ENCODE measurements at regions not wholly inside any gene's neighbourhood (a gene's known extent, or its start where the extent isn't known, plus 50 kb on each side); places are given as distances from the start of the nearest gene placed in this dataset.
A peak's percentile ranks its signal among the peaks of the same experiment; 100 is the strongest.

GRCh38 chrX:39843318-39843717 is 254.4 kb downstream of the BCOR start:
- DNase-seq = no peak

DNA sequence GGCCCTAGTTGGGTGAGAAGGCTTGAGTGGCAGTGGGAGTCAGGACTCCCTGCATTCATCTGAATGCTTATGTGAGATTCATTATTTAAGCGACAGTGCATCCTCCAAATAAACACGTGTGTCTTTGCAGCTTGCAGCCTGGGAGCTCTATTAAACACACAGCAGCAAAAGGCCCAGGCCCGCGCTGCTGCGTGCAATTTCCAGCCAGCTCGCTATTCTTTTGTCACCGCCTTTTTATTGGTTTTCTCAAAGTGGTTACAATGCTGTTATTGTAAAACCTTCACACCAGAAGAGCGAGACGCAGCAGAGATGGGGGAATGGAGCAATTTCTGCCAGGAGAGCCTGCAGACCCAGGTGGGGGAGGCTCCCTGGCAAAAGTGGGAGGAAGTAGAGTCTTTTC is 252.5 kb downstream of the BCOR start:
- no peak for DNase-seq

DNA sequence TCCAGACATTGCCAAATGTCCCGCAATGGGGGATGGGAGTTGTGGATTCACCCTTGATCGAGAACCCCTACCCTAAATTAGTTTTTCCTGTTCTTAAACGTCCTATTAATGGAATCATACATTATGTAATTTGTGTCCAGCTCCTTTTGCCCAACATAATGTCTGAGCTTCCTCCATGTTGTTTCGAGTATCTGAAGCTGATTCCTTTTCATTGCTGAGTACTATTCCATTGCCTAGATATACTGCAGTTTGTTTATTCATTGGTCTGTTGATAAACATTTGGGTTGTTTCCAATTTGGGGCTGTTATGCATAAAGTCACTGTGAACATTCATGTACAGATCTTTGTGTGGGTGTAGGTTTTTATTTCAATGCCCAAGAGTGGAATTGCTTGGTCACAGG is 251.3 kb downstream of the BCOR start:
- DNase-seq = no peak

DNA sequence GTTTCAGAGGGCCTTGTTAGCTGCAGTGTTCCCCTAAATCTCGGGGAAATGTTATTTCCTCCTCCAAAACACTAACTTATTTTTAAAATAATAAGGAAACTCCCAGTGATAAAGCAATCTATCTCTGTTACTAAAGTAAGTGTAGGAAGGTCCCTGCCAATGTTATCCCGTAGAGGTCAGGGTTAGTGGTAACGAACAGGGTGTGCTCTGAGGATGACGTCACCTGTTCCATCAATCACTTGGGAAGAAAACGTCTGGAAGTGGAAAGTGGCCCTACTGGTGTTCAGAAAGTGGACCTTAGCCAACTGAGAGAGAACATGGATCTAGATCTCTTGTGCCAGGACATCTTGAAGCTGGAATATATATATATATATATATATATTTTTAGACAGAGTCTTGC is 249.5 kb downstream of the BCOR start:
- no peak for DNase-seq

DNA sequence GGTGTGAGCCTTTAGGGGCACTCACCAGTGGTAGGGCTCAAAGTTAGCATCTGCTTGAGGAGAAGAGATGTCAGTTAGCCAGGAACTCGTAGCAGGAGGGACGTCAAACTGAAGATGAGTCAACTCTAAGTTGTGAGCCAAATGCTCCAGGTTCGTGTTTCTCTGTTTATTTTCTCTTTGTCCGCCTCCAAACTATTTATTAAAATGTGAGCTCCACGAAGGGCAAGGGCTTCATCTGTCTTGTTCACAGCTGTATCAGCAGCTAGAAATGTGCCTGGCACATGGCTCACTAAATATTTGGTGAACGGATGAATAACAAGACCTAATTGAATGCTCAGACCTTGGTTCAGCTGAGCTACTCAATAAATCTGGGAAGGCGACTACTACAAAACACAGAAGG is 248.9 kb downstream of the BCOR start:
- no peak for DNase-seq

- no peak for DNase-seq
Observed at GRCh38 chrX:39850209-39850608, 247.5 kb downstream of the BCOR start.

DNA sequence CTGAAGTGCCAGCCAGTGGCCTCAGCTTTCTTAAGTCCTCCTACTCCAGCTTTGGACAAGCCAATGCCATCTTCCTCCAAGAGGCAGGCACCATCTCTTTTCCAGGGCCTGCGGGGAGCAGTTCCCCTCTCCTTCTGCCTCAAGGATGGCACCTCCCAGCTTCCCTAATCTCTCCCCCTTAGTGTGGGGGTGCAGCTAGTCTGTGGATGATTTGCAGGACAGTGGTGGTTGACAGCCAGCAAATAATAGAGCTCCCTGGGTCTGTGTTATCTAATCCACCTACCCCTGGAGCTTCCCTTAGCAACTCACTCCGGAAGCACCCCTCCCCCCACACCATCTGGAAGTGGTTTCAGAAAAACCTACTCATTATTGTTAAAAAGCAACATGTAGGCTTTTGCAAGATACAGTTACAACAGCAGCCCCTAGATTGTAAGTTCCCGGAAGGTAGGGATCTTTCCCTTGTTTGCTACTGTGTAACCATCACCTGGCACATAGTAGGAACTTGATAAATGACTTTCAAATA is 247.1 kb downstream of the BCOR start:
- DNase-seq = peak; percentile 46 to 53

GRCh38 chrX:39851745-39852455 is 245.9 kb downstream of the BCOR start:
- DNase-seq = no peak

DNA sequence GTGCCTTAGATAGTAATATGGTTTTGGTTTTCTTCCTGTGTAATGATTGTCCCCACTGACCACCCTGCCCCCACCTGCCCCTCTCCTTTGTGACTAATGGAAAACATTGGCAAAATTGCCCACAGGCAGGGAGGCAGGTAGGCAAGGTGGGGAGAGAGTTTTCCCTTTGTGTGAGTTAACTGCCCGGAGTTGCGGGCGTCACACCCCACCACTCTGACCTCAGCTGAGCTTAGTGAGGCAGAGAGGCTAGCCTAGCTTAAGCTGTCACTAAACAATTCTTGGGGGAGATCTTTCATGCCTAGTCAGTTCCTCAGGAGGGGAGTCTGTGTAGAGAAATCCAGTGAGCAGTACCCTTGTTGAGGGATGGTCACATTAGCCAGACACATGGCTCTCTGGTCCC is 245.3 kb downstream of the BCOR start:
- DNase-seq = no peak

DNA sequence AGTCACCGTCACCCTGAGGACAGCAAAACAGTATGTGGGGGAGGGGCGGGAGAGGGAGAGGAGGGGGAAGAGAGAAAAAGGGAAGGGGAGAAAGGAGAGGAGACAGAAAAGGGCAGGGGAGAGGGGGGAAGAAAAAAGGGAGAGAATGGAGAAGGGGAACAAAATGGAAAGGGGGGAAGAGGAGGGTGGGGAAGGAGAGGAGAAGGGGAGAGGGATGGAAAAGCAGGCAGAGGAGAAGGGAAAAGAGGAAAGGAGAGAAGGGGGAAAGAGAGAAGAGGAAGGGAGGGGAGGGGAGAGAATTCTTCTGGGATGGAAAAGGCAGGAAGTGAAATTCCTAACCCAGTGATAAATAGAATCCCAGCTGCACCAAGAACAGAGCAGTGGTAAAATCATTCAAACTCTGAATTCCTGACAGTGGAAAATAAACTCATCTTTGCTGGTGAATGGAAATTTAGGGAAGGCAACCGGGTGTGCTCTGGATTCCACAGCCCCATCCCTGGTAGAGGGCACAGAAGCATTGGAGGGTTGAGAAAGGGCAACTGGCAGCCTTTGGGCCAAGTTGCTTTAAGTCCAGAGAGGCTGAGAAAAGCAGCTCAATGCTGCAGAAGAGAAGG is 244.2 kb downstream of the BCOR start:
- no peak for DNase-seq

DNA sequence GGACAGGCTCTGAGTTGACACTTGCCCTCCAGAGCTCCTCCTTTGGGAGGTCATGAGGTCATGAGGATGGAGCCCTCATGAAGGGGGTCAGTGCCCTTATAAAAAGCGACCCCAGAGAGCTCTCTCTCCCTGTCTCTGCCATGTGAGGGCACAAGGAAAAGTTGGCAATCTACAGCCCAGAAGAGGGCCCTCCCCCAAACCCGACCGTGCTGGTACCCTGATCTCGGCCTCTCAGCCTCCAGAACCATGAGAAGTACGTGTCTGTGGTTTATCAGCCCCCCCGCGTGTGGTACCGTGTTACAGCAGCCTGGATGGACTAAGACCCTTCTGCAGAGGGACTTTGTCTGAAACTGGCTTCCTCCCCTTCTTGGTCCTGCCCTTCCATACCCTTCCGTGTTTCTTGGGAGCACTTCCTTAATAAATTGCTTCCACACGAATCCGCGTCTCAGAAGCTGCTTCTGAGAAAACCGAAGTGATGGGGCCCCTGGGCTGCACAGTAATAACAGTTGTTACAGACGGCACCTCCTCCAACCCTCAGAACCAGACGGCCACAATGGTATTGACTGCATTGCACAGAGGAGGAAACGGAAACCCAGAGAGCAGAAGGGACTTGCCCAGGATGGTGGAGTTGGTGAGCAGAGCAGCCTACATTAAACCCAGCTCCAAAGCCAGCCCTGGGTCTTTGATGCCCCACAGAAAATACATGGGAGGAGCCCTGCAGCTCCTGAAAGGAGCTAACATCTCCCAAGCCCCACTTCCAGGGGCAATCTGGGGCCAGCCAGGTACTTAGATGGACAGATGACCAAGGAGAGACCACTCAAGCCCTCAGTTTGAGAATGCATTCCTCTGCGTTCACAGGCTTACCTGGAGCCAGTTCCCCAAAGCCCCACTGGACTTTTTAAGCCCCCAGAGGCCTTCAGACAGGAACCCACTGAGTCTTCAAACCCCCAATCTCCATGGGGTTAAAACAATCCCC is 242.7 kb downstream of the BCOR start:
- DNase-seq = peak; percentile 81 to 84

GRCh38 chrX:39855748-39856129 is 242.0 kb downstream of the BCOR start:
- DNase-seq = peak; percentile 82 to 87

DNA sequence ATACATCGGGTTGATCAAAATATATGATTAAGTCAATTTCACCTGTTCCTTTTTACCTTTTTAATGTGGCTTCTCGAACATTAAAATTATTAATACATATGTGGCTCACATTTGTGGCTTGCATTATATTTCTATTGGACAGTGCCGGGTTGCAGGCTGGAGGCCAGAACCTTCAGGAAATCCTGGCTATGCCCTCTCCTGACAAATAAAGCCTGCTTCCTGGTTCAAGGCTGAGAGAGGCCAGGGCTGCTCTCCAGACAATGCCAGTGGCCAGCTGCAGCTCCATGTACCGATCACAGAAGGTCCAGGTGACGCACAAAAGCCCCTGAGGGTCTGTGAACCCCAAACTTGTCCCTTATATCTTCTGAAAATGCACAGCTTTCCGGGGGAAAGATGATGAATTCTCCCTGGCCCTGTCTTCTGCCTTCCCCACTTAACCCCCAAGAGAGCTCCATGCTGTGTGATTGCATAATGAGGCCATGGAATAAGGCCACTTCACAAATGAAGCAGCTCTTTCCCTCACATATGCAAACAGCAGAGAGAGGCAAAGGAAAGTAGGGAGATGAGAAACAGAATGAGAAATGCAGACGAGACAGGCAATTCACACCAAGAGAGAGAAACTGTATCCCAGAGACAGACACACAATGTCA is 241.2 kb downstream of the BCOR start:
- no peak for DNase-seq

DNA sequence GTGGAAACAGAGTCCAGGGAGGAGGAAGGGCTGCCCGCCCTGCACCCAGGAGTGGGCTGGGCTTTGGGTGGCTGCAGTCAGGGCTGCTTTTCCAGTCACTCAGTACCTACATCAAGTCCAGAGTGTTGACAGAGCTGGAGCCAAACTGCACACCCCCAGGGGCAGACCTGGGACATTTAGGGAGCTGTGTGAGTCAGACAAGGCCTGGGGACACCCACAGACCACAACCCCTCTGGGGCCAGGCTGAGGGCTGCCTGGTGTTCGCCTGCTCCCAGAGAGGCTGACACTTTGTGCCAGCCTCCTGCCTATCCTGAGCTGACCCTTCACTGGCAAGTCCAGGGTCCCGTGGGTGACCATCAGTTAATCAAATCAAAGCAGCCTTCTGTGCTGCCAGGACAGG is 240.0 kb downstream of the BCOR start:
- peak; percentile 64 to 71 for DNase-seq

GRCh38 chrX:39859991-39860861 is 237.5 kb downstream of the BCOR start:
- DNase-seq = peak; percentile 86 to 91

- no peak for DNase-seq
Observed at GRCh38 chrX:39862963-39863362, 234.8 kb downstream of the BCOR start.

GRCh38 chrX:39866229-39866628 is 231.5 kb downstream of the BCOR start:
- no peak for DNase-seq

DNA sequence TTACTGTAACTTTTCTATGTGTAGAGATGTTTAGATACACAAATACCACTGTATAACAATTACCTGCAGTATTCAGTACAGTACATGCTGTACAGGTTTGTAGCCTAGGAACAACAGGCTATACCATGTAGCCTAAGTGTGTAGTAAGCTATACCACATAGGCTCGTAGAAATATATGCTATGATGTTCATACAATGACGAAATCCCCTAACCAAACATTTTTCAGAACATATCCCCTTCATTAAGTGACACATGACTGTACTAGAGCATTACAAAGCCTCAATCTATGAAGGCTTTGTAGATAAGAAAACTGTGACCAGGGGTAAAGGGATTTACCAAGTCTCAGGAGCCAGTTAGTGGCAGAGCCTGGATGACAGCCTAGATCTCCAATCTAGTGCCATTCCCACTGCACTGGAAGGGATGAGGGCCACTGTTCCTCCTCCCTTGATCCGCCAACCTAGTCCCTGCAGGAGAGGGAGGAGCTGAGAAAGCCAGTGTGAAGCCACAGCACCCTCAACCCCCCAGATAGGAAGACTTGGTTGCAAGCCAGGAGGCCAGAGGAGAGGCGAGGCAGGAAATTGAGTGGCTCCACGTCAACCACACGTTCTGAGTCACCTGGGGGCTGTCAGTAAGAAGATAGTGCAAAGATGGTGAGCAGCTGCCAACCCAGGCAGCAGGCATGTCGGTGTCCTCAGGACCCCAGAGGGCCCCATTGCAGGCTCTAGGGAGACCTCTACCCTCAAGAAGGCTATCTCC is 227.7 kb downstream of the BCOR start:
- DNase-seq = peak; percentile 82 to 85

DNA sequence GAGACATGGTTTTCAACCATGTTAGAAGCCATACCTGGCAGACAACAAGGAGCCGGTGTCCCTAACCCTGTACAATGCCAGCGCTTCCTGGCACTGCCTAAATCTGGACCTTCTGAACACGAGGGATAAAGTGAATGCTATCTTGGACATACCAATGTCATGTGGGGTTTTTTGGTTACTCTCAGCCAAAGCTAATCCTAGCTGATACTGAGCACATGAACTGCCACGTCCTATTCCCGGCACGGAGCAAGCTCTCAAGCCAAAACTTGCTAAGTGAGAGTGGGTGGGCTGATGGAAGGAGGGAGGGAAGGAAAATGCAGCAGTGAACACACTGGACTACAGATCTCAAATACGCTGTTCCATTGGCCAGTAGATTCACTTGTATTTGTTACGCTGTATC is 226.1 kb downstream of the BCOR start:
- DNase-seq = no peak

- DNase-seq = peak; percentile 48 to 53
Observed at GRCh38 chrX:39873117-39873516, 224.6 kb downstream of the BCOR start.

- peak; percentile 78 to 82 for DNase-seq
Observed at GRCh38 chrX:39874202-39874816, 223.4 kb downstream of the BCOR start.

Measured in activated T-cell treated with anti-CD3 and anti-CD28 coated beads, Interleukin-2, amount 50 U/mL, for 48 hours (primary cell).